Activated naive CD4-positive, alpha-beta T cell treated with anti-CD3 and anti-CD28 coated beads, Interleukin-2, amount 50 U/mL, for 16 hours (primary cell): ENCODE measurements at regions not wholly inside any gene's neighbourhood (a gene's known extent, or its start where the extent isn't known, plus 50 kb on each side); places are given as distances from the start of the nearest gene placed in this dataset.

ENCODE experiments used
- DNase-seq: peaks from one replicate; pipeline ENCODE4 v3.0.0-alpha.2; 2020

DNA sequence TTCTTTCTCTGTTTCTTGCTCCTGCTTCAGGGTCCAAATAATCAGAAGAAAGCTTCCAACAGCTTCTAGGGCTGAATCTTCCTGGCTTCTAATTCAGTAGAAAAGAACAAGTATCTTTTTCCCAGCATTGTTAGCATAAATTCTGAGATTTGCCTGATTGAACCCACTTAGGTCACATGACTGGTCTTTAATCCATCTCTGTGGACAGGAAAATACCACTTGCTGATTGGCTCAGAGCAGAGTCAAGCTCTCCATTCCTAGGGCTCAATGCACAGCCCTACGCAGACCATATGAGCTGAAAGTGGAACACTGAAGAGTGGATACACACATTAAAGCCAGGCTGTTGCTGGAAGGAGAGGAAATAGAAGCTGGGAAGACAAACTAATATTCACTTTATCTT is 99.6 kb upstream of the RPL34 start:
- no peak for DNase-seq

DNA sequence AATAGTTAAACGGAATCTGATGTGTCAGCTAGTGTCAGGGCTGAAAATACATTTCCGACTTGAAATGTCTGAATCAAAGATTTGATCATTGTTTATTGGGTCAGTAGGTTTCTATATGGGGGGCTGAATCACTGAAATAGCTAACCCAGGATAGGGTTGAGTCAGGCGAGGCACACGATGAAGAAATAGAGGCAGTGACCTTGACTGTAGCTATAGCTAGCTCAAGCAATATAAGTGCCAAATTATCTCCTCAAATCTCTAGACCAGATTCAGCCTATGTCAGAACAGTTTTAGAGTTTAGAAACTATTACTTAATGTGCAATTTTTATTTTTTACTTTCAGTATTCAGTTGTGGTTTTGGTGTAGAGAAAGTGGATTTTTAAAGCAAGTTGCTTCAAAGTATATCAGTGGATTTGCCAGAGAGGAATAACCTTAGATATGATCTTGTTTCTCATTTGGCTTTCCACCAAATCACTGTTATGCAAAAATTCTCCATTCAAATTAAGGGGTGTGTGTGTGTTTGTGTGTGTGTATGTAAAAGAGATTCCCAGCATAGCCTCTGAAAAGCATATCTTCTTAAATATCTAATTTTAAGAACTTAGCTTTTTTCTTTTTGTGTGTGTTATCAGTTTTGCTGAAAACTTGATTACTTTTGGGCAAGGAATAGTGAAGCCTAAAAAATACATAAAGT is 100.3 kb upstream of the RPL34 start:
- no peak for DNase-seq

DNA sequence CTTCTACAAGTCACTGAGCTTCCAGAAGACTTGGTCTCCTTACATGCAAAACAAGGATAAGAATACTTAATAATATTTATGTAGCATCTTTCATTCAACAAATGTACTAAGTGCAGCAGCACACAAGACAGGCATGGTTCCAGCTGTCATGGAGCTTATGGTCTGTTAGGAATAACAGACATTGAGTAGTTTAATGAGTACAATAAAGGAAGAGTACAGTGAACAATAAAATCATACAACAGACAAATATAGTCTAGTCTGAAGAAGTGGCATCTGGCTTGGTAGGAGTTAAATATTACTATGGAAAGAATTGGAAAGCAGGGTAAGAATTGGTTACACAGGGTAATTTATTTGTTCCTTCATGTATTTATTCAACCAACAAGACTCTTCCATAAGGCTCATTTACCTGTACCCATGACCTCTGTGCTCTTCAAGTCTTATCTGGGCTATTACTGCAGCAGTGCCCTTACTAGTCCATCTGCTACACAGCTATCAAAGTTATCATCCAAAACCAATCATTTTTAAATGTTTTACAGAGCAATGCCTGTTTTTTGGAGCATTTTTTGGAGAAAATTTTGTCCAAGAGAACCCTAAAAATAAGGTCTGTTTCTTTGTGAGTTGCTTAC is 101.1 kb upstream of the RPL34 start:
- no peak for DNase-seq

- peak; percentile 46 for DNase-seq
Observed at GRCh38 chr4:108512615-108513505, 107.5 kb upstream of the RPL34 start.

GRCh38 chr4:108511618-108512017 is 108.8 kb upstream of the RPL34 start:
- DNase-seq, result no peak

DNA sequence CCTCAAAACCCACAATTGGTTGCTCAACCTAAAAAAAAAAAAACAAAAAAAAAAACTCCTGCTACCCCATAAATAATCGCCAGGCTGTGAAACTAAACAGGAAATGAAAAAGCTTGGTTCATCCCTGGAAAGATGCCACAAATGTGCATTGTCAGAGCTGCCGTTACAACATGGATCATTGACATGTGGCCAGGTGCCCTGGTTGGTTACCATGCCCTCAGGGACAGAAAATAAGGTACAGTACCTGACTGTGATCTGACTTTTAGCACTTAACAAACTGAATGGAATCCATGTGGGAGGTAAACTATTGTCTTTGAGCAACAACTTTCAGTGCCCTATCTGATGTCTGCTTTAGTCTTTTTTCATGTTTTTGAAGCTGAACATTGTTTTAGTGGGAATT is 118.0 kb upstream of the RPL34 start:
- DNase-seq, result no peak

DNA sequence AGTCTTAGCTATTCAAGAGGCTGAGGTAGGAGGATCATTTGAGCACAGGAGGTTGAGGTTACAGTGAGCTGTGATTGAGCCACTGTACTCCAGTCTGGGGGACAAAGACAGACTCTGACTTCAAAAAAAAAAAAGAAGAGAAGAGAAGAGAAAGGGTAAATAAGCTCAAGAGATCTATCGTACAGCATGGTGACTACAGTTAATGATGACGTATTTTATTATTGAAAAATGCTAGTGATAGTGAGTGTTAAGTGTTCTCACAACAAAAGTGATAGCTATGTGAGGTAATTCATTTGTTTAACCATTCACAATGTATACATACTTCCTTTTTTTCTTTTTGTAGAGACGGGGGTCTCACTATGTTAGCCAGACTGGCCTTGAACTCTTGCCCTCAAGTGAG is 121.5 kb upstream of the RPL34 start:
- no peak for DNase-seq

DNA sequence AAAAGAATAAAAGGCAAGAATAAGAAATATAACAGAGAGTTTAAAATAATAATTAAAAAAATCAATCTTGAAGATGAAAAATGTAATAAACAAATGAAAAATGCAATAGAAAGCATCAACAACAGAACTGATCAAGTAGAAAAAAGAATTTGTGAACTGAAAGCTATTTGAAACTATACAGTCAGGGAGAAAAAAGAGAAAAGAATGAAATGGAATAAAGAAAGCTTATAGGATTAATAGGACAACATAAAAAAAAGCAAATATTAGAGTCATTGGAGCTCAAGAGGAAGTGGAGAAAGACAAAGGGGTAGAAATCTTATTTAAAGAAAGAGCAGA is 126.8 kb upstream of the RPL34 start:
- DNase-seq, result no peak

DNA sequence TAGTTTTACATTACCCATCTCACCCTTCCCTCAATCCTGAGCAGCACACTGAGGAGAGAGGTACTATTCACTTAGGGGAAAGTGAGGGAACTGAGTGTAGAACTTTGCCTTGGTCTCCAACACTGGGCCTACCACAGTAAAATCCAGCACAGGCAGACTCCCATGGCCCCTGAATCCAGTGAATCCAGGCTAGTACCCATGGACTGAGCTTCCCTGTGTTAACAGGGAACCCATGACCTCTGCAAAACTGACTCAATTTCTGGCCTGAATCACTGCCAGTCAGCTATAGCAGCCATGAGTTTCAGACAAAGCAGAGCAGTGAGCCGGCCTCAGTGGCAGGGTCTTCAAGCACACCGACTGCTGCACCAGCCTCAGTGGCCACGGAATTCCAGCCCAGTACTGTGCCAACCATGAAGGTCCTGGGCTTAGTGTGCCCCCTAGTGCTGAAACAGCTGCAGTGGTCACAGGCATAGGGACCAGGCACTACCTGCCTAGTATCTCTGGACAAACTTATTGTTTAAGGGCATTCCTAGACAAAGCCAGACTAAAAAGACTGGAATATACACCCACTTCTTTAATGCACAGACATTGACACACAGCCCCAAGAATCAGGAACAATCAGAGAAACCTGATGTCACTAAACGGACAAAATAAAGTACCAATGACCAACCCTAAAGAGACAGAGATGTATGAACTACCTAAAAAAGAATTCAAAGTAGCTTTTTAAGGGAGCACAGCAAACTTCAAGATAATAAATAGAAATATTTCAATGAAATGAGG is 127.4 kb upstream of the RPL34 start:
- peak; percentile 28 for DNase-seq

DNA sequence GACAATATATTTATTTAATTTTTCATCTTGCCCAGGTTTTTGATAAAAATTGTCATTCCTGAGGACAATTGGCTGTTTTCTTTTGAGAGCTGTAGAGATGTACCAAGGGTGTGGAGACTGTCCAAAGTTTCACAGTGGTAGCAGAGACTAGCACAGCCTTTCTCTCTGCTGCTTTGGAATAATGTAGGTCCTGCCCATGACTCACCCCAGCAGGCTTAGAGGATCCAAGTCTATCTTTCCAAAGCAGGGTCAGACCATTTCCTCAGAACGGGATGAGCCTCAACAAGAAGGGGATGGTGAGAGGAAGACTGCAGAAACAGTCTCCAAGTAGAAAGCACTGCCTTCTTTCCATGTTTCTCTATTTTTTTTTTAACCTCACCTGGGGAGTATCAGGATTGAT is 131.5 kb upstream of the RPL34 start:
- no peak for DNase-seq

GRCh38 chr4:108486046-108486445 is 134.3 kb upstream of the RPL34 start:
- DNase-seq, result no peak

DNA sequence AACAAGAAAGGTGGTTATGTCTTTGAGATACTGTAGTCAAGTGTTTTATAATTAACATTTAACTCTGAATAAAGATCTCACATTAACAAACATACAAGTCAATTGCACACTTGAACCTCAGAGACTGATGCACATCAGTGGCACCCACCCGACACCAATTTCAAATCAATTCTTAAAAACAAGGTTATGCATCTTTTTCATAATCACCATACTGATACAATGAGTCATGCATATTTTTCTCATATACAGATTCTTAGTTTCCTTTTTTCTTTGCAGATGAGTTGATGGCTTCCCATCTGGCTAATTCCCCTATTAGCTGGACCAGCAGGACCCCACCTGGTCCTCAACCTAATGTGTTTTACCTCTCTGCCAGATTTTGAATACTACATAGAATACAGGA is 136.2 kb upstream of the RPL34 start:
- no peak for DNase-seq

- no peak for DNase-seq
Observed at GRCh38 chr4:108483650-108484049, 136.7 kb upstream of the RPL34 start.

DNA sequence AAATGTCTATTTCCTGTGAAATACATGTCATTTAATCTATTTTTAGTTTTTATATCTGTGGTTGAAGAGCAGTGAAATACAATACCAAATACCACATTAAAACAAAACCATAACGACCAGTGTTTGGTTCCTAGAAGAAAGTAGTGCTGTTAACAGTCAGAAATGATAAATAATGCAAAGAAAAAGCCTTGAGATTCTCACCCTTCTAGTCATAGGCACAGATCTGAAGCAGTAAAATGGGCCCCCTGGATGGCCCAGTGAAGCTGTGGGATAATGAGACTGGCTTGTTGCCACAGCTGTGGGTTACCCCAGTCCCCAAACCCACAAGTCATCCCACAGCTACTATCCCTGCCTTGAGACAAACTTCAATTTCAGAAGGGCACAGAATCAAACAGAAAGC is 137.3 kb upstream of the RPL34 start:
- peak; percentile 11 for DNase-seq

GRCh38 chr4:108480881-108481280 is 139.5 kb upstream of the RPL34 start:
- no peak for DNase-seq

DNA sequence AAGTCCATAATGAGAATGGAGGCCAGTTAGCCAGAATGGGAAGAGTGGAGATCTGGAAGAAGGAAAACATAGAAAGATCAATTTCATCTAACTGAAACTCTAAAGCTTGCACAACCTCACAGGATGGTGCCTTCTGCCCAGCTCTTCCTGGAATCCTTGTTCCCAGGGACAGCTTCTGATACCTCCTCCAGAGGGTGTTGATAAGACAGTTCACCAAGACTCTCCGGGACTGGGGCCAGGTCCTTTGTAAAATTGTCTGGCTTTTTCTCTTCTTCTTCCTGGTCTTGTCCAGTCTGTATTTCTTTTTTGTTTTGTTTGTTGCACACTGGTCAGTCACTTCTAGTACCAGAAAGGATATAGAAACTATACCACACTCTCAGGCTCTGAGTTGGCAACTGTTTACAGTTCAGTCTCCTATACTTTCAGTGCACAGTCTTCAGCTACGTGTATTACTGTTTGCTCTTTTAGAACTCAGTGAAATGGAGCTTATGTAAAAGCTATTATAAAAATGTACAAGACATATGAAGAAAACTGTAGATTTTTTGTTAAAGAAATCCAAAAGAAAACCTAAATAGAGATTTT is 142.8 kb upstream of the RPL34 start:
- no peak for DNase-seq

DNA sequence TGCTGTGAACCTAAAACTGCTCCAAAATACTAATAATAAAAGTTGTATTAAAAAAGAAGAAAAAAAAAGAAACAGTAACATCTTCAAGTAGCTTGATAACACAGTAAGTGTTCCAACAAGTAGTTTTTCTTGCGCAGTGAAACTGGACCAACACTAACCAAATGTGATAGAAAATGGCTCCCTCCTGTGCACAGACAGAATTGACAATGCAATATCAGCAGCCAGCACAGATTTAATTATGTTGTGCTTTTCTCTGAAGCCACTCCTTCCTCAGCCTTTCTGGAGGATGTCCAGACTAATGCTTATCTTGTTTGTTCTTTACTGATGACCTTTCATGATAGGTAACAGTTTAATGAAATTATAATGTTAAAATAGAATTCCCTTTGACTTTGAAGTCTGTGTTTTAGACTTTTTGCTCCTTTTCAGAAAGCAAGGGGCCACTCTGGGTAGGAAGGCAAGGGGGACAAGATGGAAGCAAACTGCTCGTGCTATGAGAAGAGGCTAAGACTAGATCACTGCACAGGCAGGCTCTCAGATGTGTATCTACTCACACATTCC is 147.1 kb upstream of the RPL34 start:
- no peak for DNase-seq

- no peak for DNase-seq
Observed at GRCh38 chr4:108466936-108467902, 153.2 kb upstream of the RPL34 start.

- no peak for DNase-seq
Observed at GRCh38 chr4:108465886-108466500, 154.4 kb upstream of the RPL34 start.

DNA sequence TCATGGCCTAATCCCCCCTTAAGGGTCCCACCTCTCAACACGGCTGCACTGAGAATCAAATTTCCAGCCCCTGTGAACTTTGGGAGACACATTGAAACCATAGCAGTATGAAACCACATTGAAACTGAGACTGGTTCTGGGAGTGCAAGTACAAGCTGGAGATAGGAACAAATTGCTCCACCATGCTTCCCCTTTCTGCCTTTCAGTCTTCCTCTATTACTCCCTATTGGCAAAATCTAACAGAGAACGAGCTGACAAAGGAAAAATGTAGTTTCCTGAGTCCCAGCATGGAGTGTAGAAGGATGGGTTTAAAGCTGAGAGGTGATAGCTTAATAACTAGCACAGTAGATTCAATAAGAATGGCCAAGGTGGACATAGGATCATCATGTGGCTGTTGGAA is 161.7 kb upstream of the RPL34 start:
- DNase-seq, result no peak

- no peak for DNase-seq
Observed at GRCh38 chr4:108454227-108454626, 166.1 kb upstream of the RPL34 start.
